ENCODE measurements at regions not wholly inside any gene's neighbourhood (a gene's known extent, or its start where the extent isn't known, plus 50 kb on each side); places are given as distances from the start of the nearest gene placed in this dataset.

DNA sequence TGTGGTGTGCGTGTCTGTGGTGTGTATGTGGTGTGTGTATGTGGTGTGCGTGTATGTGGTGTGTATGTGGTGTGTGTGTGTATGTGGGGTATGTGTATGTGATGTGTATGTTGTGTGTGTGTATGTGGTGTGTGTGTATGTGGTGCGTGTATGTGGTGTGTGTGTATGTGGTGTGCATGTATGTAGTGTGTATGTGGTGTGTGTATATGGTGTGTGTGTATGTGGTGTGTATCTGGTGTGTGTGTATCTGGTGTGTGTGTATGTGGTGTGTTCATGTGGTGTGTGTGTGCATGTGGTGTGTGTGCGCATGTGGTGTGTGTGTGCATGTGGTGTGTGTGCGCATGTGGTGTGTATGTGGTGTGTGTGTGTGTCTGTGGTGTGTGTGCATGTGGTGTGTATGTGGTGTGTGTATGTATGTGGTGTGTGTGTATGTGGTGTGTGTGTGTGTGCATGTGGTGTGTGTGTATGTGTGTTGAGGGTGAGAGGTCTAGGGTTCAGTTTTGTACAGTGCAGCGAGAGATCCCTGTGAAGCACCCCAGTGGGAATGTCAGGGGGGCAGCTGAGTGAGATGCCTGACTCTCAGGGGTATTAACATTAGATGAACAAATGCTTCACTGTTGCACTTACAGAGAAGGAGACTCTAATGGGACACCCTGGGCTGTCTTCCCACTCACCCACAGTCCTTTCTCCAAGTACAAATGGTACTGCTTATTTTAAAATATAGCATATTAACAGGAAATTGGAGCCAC lies 61.3 kb upstream of the MEDAG start:
- no peak for DNase-seq (ENCODE audit: low read depth in 2 of 2)

DNA sequence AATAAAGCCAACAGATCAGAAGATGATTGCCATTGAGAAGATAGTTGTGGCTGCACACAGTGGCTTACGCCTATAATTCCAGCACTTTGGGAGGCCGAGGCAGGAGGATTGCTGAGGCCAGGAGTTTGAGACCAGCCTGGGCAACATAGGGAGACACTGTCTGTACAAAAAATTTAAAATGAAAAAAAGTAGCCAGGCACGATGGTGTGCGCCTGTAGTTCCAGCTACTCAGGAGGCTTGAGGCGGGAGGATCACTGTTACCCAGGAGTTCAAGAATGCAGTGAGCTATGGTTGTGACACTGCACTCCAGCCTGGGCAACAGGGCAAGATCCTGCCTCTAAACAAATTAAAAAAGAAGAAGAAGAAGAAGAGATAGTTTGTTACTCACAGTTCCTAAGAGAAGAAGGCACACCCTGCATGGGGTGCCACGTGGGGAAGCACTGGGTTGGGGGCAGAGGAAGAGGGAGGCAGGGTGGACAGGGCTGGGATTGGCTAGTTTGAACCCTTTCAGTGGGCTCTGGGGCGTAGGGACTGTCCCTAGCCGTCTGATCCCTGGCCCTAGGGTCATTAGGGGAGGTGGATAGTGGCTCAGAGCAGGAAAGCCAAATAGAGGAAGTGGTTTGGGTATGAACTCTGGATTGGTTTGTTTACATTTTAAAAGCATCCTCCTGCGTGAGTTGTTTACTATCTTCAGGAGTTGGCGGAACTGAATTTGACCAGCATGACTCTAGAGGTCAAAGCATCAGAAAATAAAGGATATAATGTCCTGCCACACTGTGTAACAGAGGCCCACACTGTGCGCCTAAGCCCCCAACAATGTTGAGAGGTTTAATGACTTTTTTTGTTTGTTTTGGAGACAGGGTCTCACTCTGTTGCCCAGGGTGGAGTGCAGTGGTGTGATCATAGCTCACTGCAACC lies 60.5 kb upstream of the MEDAG start:
- DNase-seq (ENCODE audit: low read depth in 2 of 2): peak in 1 of 2 donors; percentile 31

DNA sequence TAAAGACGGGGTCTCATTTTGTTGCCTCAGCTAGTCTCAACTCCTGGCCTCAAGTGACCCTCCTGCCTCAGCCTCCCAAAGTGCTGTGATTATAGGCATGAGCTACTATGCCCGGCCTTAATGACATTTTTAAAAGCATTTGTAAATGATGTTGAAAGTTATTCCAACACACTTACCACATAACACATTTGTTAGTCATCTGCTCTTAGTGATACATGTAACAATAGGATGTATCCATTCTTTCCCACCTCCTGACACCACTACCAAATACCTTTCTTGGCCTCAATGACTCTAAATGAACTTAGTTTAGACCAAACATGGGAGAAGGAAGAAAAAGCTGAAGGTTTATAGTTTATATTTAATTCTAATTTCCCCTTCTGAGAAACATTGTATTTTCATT lies 59.8 kb upstream of the MEDAG start:
- DNase-seq (ENCODE audit: low read depth in 2 of 2): peak; percentile 31 to 42

DNA sequence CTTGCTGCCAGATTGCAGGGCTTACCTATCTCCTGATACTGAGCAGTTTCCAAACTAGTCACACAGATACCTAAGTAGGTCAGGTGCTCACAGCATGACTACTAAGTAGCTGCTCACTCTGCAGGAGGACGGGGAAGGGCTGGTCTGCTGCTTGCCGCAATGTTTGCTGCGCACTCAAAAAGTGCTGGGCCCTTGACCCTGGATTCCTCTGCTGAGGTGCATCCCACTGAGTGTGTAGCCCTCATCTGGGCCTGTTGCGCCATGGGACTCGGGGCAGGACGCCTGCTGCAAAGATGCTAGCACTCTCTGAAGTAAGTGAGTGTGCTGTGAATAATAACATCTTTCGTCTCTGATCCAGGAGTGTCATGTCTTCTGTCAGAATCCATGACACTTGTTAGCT lies 59.2 kb upstream of the MEDAG start:
- DNase-seq (ENCODE audit: low read depth in 2 of 2): no peak

DNA sequence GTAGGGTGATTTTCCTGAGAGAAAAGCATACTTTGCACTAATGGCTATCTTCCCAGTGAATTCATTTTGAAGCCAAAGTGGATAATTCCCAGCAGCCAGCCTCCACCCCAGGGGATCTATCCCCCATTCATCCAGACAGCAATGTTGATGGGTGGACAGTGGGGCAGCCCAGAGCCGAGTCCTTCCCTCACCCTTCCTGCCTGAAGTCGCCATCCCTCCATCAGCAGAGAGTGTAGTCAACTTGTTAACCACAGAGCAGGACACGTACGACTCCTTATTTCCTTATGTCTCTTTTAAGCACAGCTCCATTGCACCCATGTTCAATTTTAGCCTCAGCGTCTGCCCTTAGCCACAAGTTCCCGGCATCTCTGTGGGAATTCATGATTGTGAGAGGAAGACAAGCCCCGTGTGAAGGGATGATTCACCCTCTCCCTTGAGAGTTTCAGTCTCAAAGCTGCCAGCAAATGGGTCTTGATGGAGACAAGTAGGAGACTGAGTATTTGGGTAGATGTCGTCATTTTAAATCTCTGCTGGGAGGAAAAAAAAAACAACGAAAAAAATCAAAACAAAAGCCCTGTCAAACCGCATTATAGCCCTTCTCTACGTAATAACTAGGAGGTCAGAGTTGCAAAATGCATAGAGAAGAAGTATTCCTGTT lies 58.3 kb upstream of the MEDAG start:
- DNase-seq (ENCODE audit: low read depth in 2 of 2): peak in 1 of 2 donors; percentile 93

DNA sequence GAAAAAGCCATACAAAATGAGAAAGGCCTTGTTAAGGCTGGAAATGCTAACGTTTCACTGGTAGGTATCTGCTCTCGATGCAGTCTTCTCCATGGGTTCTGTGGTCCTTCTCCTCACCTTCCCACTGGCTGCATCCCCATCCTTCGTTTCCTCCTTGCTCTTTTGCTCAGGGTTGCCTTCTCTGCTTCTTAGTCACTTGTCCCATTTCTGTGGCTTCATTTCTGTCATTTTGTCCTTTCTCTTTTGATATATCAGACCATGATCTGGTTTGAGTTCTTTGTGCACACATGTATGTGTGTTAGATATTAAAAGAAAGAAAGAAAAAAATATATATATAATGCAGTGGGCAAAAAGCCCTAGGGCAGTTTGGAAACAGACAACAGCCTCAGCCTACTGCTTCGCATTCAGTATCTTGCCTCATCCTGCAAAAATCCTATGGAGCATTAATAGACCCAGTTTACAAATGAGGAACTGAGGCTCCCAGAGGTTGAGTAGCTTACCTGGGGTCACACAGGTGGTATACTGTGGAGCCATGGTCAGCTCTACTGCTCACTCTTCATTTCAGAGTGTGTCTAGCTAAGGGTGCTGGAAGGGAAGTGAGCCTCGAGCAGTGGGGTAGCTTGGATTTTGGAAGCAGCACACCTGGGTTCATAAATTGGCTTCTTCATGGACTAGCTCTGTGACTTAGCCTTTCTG lies 57.6 kb upstream of the MEDAG start:
- no peak for DNase-seq (ENCODE audit: low read depth in 2 of 2)

DNA sequence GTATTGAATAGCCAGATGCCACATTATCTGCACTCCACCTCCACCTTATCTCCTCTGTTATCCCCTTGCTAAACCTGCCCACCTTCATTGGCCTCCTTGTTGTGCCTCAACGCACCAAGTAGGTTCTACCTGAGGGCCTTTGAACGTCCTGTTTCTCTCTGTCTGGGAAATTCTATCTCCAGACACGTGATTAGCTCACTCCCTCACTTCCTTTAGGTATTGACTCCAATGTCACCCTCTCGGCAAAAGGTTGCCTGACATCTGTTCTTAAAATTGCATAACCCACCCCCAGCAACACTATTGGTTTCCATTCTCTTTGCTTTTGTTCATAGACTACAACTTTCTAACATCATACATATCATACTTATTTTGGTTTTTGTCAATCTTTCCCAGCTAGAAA lies 56.5 kb upstream of the MEDAG start:
- DNase-seq (ENCODE audit: low read depth in 2 of 2): no peak

DNA sequence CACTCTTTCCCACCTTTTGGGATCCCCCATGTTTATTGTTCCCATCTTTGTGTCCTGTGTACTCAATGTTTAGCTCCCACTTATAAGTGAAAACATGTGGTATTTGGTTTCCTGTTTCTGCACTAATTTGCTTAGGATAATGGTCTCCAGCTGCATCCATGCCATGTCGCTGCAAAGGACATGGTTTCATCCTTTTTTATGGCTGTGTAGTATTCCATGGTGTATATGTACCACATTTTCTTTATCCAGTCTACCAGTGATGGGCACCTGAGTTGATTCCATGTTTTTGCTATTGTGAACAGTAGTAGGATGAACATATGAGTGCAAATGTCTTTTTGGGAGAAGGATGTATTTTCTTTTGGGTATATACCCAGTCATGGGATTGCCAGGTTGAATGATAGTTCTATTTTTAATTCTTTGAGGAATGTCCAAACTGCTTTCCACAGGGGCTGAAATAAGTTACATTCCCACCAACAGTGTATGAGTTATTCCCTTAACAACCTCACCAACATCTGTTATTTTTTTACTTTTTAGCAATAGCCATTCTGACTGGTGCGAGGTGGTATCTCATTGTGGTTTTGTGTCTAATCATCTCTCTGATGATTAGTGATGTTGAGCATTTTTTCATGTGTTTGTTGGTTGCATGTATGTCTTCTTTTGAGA lies 55.7 kb upstream of the MEDAG start:
- DNase-seq (ENCODE audit: low read depth in 2 of 2): no peak

DNA sequence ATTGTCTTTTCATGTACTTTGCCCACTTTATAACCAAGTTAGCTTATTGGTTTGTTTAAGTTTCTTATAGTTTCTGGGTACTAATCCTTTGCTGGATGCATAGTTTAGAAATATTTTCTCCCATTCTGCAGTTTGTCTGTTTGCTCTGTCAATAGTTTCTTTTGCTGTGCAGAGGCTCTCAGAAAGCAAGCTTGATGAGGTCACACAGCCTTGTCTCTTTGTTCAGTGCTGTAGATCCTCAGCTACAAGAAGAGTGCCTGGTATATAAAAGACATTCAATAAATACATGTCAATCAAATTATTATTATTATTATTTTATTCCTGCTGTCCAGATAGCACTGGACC lies 55.2 kb upstream of the MEDAG start:
- no peak for DNase-seq (ENCODE audit: low read depth in 2 of 2)

DNA sequence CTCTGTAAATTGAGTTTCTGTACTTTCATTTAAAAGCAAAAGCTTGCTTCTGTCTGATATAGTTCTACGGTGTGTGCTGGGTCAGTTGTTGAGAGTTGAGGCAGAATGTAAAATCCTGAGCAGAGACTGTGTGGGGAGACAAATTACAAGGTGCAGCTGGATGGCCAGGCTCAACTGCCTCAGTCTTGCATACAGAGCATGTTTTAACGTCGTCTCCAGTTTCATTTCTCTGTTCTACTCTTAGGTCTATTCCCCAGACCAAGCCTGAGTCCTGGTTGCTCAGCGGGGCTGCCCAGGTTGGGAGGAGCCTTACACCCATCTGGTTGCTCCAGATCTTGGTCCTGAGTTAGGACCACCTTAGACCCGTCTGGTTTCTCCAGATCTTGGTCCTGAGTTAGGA lies 54.4 kb upstream of the MEDAG start:
- no peak for DNase-seq (ENCODE audit: low read depth in 2 of 2)

DNA sequence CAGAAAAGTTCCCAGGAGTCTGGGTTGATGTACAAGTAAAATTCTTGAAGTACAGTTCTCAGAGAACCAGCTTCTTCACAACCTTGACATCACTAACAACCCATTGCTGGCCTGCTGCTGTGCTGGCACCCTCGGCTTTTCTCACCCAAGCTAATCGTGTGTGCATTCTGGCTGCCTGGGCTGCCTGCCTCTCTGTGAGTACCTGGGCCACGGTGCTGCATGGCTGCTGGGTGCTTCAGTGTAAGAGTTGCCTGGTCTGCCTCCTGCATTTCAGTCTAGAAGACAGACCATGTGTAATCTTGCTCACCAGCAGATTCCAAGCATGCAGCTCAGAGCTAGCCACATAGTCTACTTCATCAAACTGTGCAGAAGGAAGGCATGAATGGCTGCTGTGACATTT lies 50.5 kb upstream of the MEDAG start:
- no peak for DNase-seq (ENCODE audit: low read depth in 2 of 2)

DNA sequence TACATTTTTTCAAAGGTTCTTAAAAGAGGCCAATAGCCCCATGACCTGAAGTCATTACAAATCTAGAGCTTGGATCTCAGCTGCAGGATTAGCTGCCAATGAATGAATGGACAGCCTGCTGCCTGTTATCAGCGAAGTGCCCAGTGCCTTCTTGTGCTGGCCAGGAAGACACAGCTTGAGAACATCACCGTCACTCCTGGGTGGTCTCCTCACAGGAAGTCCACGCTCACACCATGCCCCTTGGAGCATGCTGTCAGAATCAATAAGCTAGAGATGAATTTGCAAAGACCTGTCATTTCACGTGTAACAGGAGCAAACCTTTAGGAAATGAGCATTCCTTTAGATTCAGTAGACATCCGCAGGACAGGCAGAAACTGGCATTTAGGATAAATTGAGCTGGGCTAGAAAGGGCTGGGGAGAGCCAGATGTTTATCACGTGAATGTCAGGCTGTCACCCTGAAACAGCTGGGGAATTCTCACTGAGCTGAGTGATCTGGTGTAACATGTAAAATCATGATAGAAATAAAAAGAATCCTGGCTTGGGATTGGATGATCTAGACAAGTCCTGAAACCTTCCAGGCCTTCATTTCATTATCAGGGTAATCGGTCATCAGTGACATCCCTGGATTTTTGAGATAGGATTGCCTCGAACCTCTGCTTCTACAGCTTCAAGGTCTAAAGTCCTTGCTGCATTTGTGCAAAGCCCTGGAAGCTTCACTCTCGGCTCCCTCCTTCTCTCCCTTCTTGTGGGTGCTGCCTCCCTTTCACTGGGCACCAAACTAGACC lies 49.9 kb upstream of the MEDAG start:
- DNase-seq (ENCODE audit: low read depth in 2 of 2): no peak

Measured in lung microvascular endothelial cell (primary cell).